COLO668 (cell line): ENCODE measurements at regions not wholly inside any gene's neighbourhood (a gene's known extent, or its start where the extent isn't known, plus 50 kb on each side); places are given as distances from the start of the nearest gene placed in this dataset.
A peak's percentile ranks its signal among the peaks of the same experiment; 100 is the strongest.
"Not testable (repeated sequence)": the region's sequence is repeated elsewhere in the genome, so short reads cannot be mapped to it uniquely, and the experiment has no call there.

ENCODE experiments used
- DNase-seq: peaks from one replicate; lab custom pipeline; 2025; ENCODE audit not compliant: unreplicated experiment; lab: John Stamatoyannopoulos, UW

DNA sequence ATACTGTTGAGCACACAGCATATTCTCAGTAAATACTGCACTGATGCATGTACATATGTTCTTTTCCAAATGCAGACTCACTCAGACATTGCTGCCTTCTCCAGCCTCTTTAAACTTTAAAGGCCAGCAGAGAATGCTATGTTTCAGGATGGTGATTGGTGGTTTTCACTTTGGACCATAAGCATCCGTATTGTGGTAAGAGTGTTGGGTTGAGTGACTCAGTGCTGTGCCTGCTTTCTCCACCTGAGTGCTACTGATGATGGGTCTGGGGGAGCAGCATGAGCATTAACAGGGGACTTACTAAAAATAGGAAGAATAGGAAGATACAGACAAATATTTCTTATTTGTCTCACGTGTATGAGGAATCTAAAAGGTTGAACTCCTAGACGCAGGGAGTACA, 56.3 kb upstream of the ZNF92 start:
- no peak for DNase-seq

DNA sequence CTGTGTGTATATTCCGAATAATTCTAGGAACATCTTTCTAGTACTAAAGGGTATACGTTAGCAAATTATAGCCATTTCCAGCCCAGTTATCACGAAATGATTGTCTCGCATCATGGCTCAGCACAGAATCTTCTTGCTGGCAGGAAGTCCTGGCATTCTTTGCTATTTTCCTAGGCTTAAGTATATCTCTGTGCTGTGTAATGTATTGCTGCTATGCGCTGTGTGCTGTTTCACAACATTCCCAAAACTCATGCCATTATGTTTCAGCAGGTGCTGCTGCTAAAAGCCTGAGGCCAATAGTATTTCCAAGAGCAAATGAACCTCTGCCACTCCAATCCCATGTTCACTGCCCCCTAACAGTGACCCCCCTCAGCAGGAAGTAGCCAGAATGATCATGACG, 62.9 kb upstream of the ZNF92 start:
- DNase-seq, result no peak

GRCh38 chr7:65308300-65308678, 65.4 kb upstream of the ZNF92 start:
- no peak for DNase-seq

- DNase-seq, result peak; percentile 53
Observed at GRCh38 chr7:65307651-65308299, 65.9 kb upstream of the ZNF92 start.

DNA sequence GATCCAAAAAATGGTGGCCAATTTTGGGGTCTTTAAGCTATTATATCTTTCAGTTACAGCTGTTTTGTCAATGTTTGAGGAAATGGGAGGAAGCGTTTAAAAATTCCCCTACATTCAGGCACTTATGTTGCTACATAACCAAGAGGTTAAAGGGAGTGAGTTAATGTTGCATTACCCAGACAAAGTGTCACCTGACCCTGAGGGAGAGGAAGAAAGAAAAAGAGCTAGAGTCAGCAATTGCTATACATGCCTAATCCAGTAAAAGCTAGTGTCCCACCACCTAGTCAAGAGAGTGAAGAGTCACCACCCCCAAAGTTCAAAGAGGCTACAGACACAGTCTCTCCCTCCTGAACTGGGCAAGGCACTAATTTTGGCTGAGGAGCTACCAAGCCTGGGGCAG, 69.5 kb upstream of the ZNF92 start:
- no peak for DNase-seq

DNA sequence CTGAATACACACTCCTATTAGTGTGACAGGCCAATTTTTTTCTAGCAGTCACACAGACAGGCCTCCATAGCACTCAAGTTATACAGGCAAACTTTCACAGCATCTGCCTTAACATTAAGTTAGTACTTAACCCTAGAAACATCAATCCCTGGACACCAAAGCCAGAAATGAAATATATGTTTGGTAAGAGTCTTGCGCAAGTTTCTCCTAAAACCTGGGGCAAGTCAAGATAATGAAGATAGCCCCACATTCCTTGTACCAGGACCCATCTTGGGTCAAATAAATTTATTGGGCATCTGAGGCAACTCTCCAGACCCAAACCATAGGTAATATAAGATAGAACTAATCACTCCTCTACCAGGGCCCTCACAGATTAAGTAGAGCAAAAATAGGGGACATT, 70.8 kb upstream of the ZNF92 start:
- DNase-seq, result no peak

DNA sequence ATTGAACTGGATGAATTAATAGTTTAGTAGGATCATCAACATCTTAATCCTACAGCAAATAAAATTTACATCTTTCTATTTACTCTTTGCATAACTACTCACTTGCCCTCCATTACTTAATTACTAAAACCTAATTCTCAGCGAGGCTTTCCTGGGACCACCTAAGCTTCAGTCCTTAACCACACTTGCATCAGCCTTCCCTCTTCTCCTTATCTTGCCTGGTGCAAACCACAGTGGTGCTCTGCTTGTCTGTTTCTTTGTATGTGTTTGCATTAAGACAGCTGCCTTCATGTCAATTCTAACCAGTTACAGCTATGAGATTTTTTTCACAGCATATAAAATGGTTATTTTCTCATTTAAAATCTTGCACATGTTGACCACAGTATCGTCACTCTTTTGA, 72.6 kb upstream of the ZNF92 start:
- DNase-seq, result no peak

DNA sequence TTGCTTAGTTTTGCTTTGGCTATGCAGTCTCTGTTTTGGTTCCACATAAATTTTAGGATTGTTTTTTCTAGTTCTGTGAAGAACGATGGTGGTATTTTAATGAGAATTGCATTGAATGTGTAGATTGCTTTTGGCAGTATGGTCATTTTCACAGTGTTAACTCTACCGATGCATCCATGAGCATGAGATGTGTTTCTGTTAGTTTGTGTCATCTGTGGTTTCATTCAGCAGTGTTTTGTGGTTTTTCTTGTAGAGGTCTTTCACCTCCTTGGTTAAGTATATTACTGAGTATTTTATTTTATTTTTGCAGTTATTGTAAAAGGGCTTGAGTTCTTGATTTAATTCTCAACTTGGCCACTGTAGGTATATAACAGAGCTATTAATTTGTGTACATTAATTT, 78.2 kb upstream of the ZNF92 start:
- DNase-seq, result no peak

- DNase-seq, result not testable (repeated sequence)
Observed at GRCh38 chr7:65290340-65290739, 83.3 kb upstream of the ZNF92 start.

DNA sequence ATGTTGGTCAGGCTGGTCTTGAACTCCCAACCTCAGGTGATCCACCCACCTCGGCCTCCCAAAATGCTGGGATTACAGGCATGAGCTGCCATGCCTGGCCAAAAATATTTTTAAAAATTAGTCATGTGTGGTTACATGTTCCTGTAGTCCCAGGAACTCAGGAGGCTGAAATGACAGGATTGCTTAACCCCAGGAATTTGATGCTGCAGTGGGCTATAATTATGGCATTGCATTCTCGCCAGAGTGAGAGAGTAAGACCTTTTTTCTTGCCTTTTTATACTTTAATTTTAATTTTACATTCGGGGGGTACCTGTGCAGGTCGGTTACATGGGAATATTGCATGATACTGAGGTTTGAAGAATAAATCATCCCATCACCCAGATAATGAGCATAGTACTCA, 86.6 kb upstream of the ZNF92 start:
- no peak for DNase-seq

DNA sequence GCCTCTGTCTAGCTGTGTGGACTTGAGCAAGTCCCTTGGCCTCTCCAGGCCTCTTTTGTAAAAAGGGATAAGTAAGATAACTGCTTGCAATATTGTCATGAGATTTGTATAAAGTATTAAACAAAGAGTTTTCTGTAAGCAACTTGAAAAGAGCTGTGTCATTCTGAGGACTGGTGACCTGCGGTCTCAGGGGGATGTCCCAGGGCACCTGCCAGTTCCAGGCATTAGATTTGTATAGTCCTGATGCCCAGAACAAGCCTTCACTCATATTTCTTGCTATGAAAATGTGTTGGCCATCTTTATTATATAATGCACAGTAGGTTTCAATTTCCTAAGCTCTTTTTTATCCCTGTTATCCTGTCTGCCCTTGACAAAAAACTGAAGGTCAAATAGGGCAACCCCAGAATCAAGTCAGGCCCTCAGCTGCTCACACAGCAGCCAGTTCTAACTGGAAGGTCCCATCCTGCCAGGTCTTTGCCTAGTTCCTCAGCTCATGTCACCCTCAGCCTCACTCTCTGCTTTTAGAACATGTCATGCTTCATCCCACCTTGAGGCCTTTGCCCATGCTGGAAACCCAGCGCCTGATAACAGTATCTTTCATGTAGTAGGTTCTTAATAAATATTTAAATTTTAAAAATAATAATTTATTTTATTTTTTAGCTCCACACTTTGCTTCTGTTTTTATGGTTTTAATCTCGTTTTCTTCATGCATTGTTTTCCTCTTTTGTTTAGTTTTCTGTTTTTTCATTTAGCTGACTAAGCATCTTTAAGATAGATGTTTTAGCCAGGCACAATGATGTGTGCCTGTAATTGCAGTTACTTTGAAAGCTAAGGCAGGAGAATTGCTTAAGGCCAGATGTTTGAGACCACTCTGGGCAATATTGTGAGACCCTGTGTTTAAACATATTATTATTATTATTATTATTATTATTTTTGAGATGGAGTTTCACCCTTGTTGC, 87.5 kb upstream of the ZNF92 start:
- DNase-seq, result no peak

DNA sequence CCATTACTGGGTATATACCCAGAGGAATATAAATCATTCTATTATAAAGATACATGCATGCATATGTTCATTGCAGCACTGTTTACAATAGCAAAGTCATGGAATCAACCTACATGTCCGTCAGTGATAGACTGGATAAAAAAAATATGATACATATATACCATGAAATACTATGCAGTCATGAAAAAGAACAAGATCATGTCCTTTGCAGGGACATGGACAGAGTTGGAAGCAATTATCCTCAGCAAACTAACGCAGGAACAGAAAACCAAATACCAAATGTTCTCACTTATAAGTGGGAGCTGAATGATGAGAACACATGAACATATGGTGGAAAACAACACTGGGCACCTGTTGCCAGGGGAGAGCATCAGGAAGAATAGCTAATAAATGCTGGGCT, 88.4 kb upstream of the ZNF92 start:
- not testable (repeated sequence) for DNase-seq

DNA sequence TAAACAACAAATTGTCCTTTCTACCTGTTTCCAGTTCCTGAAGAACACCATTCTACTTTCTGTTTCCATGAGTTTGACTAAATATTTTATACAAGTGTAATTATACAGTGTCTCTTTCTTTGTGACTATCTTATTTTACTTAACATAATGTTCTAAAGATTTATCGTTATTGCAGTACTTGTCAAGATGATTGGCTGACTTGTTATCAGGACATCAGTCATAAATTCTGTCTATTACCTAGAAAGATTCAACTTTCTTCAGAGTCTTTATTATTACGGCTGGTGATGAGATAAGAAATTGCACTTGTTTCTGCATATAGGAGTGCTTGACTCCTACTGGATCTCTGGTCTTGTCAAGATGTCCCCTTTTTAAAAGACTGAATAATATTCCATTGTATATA, 93.9 kb upstream of the ZNF92 start:
- no peak for DNase-seq

- DNase-seq, result no peak
Observed at GRCh38 chr7:65276822-65277221, 96.8 kb upstream of the ZNF92 start.

DNA sequence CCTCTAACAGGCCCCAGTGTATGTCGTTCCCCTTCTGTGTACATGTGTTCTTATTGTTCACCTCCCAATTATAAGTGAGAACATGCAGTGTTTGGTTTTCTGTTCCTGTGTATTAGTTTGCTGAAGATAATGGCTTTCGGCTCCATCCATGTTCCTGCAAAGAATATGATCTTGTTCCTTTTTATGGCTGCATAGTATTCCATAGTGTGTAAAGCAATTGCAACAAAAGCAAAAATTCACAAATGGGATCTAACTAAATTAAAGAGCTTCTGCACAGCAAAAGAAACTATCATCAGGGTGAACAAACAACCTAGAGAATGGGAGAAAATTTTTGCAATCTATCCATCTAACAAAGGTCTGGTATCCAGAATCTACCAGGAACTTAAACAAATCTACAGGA, 102.2 kb upstream of the ZNF92 start:
- DNase-seq, result not testable (repeated sequence)

- DNase-seq, result peak; percentile 94
Observed at GRCh38 chr7:65269150-65269856, 104.4 kb upstream of the ZNF92 start.

DNA sequence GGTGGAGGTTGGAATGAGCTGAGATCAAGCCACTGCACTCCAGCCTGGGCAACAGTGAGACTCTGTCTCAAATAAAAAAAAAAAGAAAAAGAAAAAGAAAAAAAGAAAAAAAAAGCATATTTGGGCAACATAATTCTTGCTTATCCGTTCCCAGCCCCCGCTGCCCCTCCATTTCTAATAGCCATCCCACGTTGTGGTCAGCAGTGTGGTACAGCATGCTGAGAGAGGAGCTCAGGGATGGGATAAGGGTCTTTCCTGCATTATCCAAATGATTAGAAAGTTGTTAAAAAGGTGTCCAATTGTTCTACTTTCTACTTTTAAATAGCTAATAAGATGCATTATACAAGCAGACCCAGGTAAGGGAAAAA, 104.9 kb upstream of the ZNF92 start:
- no peak for DNase-seq

- DNase-seq, result peak; percentile 27
Observed at GRCh38 chr7:65265933-65266519, 107.6 kb upstream of the ZNF92 start.

DNA sequence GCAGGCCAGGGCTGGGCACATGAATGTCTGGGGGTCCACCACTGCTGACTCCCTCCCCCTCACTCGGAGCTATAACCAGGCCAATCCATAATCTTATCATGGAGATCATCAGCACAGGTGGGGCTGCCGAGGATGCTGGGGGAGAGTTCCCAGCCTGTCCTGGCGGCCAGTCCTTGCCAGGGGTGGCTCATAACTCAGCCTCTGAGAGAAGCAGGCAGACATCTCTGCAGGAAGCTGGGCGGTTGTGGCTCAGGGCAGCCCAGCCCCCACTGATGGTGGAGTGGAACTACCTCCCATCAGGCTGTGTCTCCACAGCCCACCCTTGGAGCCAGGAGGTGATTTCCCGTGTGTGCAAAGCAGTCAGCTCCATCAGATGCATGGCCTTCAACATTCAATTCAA, 109.4 kb upstream of the ZNF92 start:
- no peak for DNase-seq

GRCh38 chr7:65260673-65261072, 113.0 kb upstream of the ZNF92 start:
- DNase-seq, result not testable (repeated sequence)

DNA sequence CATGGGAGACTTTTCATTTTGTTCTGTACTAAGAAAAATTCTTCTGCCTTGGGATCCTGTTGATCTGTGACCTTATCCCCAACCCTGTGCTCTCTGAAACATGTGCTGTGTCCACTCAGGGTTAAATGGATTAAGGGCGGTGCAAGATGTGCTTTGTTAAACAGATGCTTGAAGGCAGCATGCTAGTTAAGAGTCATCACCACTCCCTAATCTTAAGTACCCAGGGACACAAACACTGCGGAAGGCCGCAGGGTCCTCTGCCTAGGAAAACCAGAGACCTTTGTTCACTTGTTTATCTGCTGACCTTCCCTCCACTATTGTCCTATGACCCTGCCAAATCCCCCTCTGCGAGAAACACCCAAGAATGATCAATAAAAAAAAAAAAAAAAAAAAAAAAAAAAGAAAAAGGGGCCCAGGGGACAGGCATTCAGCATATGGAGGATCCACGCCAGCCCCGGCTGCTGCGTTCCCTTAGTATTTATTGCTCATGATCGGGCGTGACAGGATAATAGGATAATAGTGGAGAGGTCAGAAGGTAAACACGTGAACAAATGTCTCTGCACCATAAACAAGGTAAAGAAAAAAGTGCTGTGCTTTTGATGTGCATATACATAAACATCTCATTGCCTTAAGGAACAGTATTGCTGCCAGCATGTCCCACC, 113.7 kb upstream of the ZNF92 start:
- DNase-seq, result not testable (repeated sequence)
